ENCODE measurements at regions not wholly inside any gene's neighbourhood (a gene's known extent, or its start where the extent isn't known, plus 50 kb on each side); places are given as distances from the start of the nearest gene placed in this dataset.

GRCh38 chr3:76965122-76965725 lies 74.7 kb upstream of the ROBO2 start:
- TF ChIP-seq TCF7L2 (IDR thresholded peaks at IDR 0.05; ENCODE audit: low read depth, low read length) = no peak
- no peak for TF ChIP-seq CTCF (IDR thresholded peaks at IDR 0.05)
- no peak for TF ChIP-seq POLR2AphosphoS5 (IDR thresholded peaks at IDR 0.05; ENCODE audit: low read depth, low read length)

Data from Panc1 (cell line).